GM21619 (cell line): ENCODE measurements at regions not wholly inside any gene's neighbourhood (a gene's known extent, or its start where the extent isn't known, plus 50 kb on each side); places are given as distances from the start of the nearest gene placed in this dataset.
"Not testable (repeated sequence)": the region's sequence is repeated elsewhere in the genome, so short reads cannot be mapped to it uniquely, and the experiment has no call there.

ENCODE experiments used
- ATAC-seq: cut with Tn5 transposase; IDR thresholded peaks from one replicate; pipeline ENCODE4 v1.9.1; 2021; ENCODE audit not compliant: unreplicated experiment

DNA sequence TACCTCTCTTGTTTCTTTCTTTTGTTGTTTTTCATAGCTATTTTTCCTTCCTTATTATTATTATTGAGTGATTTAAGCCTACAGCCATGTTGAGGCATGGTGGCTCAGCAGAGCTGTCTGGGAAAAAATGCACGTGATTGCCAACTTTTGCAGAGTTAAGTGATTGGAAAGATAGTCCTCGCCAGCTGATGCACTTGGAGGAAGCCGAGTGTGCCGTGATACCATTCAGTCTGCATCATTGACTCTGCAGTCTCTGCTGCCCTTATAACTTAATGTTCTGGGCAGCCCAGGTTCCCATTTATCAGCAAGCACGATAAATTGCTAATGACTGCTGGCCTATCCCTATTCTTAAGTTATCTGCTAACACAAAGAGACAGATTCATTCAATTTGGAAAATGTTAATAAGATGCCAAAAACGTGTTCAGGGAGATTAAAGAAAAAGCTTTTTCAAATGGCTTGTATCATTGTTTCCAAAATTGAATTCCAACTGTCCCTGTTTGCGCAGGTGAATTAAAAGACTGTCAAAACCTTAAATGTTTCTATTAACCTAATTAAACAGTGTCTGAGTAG lies 232.9 kb upstream of the NPY start:
- ATAC-seq = no peak

DNA sequence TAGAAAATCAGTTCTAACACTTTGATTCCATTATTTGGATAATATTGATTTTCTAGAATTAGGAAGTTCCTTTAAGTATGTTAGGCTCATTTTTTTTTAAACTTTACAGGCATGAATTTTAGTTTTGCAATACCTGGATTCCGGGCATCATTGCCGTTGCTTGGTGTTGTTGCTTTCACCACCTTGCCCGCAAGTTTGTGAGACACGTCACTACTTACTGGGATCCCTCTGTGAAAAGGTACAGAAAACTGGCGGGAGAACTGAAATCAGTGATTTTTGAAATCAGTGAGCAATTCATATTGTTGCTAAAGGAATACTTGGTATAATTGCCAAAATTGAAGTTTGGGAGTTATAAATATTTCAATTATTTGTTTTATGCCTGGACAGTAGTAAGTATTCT lies 232.3 kb upstream of the NPY start:
- ATAC-seq = no peak

DNA sequence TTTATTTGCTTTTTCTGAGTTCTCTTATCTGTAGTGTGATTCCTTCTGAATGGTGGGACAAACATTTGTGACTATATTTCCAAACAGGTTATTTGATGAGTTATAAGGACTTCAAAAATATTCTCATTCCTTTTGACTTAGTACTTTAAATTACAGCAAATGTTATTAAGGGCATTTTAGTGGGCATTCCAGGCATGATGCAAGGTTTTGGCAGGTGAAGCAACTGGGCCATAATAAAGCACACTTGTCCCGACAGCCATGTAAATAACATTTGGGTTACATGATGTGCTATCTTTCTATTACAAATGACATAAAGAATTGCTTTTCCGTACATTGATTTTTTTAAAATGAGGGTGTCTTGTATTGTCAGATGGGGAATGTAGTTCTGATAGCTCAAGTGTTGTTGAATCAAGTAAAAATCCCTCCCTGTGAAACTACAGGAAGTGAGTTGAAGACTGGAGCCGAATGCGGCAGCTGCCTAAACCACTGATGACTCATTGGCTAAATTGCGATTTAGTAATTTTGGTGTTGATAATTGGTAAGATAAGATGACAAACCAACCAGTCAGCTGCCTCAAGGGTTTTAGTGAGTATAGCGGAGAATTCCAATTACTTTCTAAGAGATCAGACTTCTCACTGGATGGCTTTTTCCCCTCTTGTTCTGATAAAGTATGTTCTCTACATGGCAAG lies 231.3 kb upstream of the NPY start:
- ATAC-seq = no peak

DNA sequence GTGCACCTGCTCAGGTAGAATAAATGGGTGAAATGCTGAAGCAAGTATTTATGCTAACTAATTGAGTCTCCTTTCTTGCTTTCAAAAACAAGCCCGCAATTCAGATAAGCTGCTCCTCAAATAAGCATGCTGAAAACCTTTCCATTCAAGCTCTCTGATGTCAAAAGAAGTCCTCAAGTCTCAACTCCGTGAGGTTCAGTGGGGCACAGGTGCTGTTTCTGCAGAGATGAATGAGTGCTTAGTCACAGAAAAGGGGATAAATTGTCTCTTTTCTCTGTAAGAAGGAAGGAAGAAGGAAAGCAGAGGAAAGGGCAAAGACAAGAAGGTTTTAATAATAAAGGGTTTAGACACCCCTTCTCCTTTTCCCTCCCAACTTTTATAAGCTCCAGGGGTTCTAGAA lies 229.8 kb upstream of the NPY start:
- no peak for ATAC-seq

DNA sequence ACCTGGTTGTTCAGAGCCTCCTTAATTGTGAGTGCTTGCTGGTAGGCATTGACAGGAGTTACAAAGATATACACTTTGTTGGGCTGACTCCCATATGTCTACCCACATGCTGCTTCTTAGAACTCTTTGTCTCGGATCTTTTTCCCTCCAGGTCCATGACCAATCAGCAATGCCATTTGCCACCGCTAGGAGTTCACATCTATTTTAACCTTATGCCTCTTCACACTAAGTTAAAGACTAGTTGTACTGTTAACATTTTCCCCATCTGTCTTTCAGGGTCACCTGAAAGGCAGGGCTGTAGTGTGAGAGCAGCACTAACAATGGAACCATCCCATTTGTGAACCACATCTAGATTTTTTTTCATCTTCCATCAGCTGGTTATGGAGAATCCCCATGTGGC lies 226.7 kb upstream of the NPY start:
- no peak for ATAC-seq

DNA sequence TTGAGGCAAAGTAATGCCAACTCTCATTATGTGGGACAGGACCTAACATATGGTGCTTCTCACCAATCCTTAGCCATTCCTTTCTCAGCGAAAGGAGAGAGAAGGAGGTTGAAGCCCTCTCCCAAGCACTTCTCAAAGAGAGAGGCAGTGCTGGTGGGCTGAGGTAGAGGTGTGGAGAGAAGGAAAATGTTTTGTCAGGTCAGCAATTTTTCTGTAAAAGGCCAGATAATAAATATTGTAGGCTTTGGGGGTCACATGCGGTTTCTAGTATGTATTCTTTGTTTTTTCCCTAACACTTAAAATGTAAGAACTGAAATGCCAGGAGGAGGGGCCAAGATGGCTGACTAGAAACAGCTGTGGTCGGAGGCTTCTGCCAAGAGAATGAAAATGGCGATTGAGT lies 225.0 kb upstream of the NPY start:
- ATAC-seq = no peak

DNA sequence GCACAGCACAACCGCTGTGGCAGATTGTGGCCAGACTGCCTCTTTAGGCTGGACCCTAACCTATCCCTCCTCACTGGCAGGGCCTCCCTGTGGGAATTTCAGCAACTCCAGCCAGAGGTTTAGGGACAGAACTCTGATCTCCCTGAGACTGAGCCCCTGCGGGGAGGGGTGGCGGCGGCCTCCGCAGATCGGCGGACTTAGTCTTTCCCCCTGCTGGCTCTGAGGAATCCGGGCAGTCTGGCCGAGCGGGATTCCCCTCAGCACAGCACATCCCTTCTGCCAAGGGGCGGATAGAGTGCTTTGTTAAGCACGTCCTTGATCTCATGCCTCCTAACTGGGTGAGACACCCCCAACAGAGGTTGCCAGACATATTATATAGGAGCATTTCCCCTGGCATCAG lies 224.2 kb upstream of the NPY start:
- no peak for ATAC-seq

DNA sequence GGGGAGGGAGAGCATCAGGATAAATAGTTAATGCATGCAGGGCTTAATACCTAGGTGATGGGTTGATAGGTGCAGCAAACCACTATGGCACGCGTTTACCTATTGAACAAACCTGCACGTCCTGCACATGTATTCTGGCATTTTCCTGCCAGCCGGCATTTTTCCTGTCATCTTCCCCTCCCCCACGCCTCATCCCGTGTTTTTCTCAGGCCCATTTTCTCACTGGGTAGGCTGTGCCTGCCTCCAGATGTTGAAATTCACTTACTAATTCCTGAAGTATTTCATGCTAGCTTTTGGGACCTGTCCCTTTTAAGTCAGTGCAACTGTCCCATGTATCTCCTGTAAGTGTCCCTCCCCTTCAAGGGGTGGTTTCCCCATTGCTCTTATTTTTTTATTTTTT lies 220.3 kb upstream of the NPY start:
- no peak for ATAC-seq

DNA sequence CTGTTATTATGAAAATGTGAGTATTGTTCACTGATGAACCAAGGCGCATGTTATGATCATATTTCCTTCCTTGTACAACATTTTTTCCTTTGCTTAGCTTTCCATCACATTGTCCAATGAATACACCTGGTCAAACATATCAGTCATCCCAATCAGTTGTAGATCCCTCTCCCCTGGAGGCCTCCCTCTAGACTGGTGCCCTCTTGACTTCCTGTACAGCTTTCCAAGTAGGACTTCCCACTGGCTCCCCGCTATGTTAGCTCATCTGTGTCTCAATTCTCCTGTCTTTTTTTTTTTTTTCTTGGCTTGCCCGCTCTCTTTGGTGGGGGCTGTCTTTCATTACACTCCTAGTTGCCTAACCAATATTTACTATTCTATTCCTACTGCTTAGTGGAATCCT lies 214.2 kb upstream of the NPY start:
- ATAC-seq = no peak

DNA sequence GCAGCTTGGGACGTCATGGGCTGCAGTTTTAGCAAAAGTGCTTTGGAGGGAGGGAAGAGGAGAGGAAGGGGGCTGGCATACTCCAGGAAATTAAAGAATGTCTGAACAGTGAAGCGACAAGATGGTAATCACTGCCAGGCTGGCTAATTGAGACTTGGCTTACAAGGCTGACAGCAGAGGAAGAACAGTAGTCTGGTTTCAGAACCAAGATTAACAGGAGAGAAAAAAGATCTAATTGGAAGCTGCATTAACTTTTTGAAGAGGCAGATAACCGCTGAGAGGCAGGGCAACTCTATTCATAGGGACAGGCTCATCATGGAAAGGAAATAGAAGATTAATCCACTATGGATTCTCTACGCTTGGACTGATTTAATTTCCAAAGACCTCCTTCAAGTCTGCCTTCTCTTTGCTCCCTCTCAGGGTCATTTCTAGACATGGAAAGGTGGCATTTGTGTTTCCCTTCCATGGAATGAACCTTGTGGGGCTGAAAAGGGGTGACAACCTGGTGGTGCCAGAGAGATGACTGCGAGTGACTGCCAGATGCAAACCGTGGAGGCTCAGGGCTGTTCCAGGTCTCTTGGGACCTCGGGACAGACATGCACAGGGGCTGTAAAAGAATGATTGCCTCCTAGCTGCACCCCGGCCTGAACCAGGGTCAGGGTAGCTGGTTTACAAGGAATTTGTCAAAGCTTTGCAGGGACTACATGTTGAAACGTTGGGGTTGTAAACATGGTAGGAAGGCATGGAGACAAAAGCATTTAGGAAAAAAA lies 210.2 kb upstream of the NPY start:
- ATAC-seq = no peak

DNA sequence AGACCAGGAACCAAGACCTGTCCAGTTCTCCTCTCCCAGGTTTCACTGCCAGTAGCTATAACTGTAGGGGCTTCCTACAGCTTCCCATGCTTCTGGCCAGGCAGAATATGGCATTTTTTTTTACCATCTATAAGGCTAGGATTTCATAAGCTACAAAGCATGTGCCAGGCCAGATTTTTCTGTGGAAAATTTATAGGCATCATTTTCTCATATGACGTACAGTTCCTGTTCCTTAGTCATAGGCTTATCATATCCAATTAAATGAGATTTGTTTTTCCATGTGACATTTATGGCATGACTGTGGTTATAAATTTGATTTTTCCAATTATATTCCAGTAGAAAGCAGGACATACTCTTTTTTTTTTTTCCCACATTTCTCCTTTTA lies 208.6 kb upstream of the NPY start:
- no peak for ATAC-seq

DNA sequence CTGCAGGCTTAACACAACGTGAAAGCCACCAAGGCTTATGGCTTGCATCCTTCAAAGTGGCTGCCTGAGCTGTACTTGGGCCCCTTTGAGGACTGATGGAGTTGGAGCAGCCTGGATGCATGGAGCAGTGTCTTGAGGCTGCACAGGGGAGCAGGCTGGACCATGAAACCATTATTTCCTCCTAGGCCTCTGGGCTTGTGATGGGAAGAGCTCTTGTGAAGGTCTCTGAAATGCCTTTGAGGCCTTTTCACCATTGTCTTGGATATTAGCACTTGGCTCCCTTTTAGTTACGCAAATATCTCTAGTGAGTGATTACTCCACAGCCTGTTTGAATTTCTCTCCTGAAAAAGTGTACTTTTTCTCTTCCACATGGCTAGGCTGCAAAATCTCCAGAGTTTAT lies 201.2 kb upstream of the NPY start:
- ATAC-seq = no peak

DNA sequence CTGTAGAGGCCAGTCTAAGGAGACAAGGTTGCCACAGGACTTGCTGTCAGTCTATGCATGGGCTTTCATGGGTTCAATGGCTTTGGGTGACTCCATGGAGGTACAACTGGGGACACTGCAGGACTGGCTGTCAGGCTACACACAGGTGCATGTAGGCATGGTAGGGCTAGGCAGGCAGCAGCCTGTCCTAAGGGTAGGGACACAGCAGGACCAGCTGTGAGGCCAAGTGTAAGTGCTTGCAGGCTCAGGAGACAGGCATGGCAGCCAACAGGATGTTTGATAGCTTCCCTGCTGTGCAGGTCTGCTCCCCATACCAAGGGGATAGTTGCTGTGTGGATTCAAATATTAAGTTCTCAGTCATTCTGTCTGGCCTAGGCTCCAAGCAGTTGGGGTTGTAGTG lies 181.0 kb upstream of the NPY start:
- ATAC-seq = no peak

DNA sequence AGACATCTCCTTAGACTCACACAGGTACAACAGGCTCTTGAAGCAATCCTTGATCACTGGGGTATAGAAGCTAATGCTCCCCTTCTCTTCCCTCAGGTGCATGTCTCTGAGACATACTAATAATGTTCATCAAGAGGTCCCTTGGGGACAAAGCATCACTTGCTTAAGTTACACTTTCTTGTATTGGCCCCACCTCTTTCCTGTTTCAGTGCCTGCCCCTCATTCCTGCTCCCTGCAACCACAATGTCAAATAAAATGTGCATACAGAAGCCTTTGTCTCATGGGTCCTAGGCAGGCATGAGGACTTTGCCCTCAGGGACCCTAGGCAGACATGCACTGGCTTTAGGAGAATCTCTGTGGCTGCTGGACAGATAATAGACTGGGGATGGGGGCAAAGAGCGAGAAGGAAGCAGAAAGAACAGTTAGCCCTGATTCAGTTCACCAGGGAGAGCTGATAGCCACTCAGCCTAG lies 175.0 kb upstream of the NPY start:
- peak; percentile 92 for ATAC-seq

DNA sequence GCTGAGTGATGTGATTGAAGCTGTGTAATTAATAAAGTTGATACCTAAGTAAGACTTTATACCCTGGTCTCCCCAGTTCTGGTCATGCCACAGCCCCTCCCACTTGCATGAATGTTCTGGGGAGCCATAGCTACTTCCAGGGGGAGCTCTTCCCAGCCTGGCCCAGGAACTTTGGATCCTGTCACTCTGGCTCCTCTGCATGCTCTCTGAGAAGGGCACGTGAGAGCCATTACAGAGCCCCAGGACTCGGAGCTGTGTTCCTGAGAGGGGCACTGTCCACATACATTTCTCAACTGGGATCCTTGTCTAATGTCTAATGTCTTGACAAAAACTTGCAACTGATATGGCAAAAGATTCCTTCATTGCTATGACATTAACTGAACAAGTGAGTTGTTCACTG lies 173.9 kb upstream of the NPY start:
- no peak for ATAC-seq

DNA sequence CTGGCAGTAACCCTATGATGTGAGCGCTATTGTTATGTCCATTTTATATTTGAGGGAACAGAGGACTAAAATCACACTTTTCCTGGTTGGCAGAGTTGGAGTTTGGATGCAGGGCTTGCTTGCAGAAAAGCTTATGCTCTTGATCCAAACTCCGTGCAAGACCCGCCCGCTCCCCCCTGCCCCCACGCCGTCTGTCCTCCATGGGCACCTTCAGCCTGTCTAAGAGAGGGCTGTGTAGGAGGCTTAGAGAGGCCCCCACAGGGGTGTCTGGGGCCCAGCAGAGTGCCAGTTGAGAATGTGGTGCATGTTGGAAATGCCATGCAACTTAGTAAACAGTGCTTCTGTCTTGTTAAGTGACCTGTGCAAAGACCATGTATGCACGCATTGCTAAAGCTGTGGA lies 170.5 kb upstream of the NPY start:
- ATAC-seq = no peak

DNA sequence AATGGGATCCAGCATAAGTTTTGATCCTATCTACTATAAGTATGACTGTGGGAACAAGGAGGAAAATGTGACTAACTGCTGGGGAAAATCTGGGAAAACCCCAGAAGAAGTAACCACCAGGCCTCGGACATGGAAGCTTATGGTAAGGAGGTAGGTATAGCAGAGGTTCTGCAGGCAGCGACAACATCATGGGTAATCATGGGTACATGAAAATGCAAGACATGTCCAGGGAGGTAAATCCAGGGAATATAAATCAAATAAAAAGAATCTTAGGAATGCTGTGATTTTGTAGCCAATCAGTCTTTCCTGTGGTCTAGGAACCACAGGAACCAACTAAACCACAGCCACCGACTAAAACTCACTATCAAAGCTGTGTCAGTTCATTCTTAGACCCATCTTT lies 168.3 kb upstream of the NPY start:
- no peak for ATAC-seq

DNA sequence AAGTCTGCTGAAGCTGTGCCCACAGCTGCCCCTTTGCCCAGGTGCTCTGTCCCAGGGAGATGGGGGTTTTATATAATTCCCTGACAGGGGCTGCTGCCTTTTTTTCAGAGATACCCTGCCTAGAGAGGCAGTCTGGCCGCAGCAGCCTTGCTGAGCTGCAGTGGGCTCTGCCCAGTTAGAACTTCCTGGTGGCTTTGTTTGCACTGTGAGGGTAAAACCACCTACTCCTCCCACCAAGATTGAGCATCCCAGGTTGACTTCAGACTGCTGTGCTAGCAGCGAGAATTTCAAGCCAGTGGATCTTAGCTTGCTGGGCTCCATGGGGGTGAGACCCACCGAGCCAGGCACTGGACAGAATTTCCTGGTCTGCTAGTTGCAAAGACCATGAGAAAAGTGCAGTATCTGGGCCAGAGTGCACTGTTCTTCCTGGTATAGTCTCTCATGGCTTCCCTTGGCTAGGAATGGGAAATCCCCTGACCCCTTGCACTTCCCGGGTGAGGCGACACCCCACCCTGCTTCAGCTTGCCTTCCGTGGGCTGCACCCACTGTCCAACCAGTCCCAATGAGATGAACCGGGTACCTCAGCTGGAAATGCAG lies 166.0 kb upstream of the NPY start:
- not testable (repeated sequence) for ATAC-seq

DNA sequence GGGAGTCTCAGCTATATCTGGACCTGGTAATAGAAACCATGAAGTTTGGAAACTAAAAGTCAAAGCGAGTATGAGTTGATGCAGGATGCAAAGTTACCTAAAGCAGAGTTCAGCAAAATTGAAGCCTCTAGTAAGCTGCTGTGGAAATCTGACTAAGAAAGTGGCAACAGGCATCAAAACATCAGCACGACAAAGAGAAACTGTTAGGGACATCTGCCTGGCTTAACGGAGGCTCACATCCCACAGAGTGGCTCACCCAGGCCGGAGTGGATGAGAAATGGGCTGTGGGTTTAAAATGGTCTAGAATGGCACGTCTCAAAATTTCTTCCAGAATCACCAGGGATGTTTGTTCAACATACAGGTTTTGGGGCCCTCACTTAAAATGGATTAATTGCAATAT lies 164.1 kb upstream of the NPY start:
- no peak for ATAC-seq

DNA sequence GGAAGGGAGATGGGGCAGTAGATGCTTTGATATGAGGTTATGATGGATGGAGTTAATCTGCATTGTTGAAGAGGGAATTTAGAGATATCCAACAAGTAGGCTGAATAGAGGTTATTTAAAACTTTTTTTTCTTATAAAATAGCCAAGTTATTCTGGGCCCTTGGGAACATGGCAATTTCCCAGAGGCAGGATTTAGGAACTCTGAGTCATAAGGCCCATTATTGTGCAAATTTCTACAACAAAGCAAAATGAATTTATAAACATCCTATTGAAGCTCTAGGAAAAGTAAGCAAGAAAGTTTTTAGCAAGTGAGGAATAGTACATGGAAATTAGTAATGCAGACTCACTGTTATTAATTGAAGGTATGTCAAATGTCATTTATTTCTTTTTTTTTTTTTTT lies 160.9 kb upstream of the NPY start:
- ATAC-seq = no peak

DNA sequence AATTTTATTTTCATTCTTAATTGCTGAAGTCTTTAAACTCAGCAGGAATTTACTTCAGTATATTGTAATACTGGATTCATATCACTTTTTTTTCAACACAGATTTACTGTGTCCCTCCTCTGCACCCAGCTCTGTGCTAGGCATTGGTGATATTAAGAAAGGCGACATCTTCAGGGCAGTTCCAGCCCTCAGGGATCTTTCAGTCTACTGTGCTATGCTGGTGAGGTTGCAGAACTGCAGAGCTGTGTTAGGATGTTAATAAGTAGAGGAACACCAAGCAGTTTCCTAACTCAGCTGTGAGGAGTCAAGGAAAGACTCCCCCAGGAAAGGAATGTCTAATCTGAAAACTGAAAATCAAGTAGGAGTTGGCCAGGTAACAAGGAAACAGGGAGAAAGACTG lies 158.2 kb upstream of the NPY start:
- no peak for ATAC-seq

DNA sequence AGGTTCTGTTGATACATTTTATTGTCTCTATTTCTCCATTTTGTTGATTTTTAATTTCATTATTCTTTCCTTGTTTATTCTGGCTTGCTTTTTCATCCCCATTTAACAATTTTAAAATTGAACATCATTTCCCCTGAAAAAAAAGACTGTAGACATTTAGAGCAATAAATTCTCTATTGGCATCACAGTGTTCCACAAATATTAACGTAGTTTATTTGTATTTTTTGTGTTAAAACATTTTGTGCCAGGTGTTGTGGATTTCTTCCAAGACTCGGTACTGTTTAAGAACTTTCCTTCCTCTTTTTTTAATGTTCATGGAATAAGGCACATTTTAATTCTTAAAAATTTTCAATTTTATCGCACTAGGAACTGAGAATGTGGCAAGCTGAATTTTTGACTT lies 156.1 kb upstream of the NPY start:
- no peak for ATAC-seq
